HG02884 (cell line): ENCODE measurements at regions not wholly inside any gene's neighbourhood (a gene's known extent, or its start where the extent isn't known, plus 50 kb on each side); places are given as distances from the start of the nearest gene placed in this dataset.

Source experiments
- ATAC-seq: cut with Tn5 transposase; IDR thresholded peaks from one replicate; pipeline ENCODE4 v1.9.1; 2021; ENCODE audit warnings: mild to moderate bottlenecking, moderate library complexity; ENCODE audit not compliant: unreplicated experiment

GRCh38 chr7:41054960-41055661, 647.8 kb downstream of the INHBA start:
- ATAC-seq = no peak

GRCh38 chr7:41053820-41054219, 649.1 kb downstream of the INHBA start:
- no peak for ATAC-seq

- ATAC-seq = no peak
Measured at GRCh38 chr7:41052736-41053135, 650.2 kb downstream of the INHBA start.

- no peak for ATAC-seq
Measured at GRCh38 chr7:41052201-41052600, 650.7 kb downstream of the INHBA start.

- no peak for ATAC-seq
Measured at GRCh38 chr7:41051535-41051934, 651.4 kb downstream of the INHBA start.

- no peak for ATAC-seq
Measured at GRCh38 chr7:41051062-41051461, 651.8 kb downstream of the INHBA start.

- no peak for ATAC-seq
Measured at GRCh38 chr7:41048771-41049170, 654.1 kb downstream of the INHBA start.

- ATAC-seq = no peak
Measured at GRCh38 chr7:41047789-41048191, 655.1 kb downstream of the INHBA start.

- ATAC-seq = no peak
Measured at GRCh38 chr7:41047211-41047610, 655.7 kb downstream of the INHBA start.

- ATAC-seq = no peak
Measured at GRCh38 chr7:41046776-41047175, 656.1 kb downstream of the INHBA start.

- ATAC-seq = no peak
Measured at GRCh38 chr7:41046221-41046761, 656.6 kb downstream of the INHBA start.

- no peak for ATAC-seq
Measured at GRCh38 chr7:41045556-41046123, 657.2 kb downstream of the INHBA start.

GRCh38 chr7:41039981-41040380, 662.9 kb downstream of the INHBA start:
- no peak for ATAC-seq

GRCh38 chr7:41039386-41039953, 663.4 kb downstream of the INHBA start:
- ATAC-seq = no peak

GRCh38 chr7:41038211-41038610, 664.7 kb downstream of the INHBA start:
- ATAC-seq = no peak

GRCh38 chr7:41037691-41038090, 665.2 kb downstream of the INHBA start:
- ATAC-seq = no peak

- no peak for ATAC-seq
Measured at GRCh38 chr7:41035794-41036193, 667.1 kb downstream of the INHBA start.

GRCh38 chr7:41033500-41033899, 669.4 kb downstream of the INHBA start:
- ATAC-seq = no peak

- ATAC-seq = no peak
Measured at GRCh38 chr7:41030673-41031072, 672.2 kb downstream of the INHBA start.

- no peak for ATAC-seq
Measured at GRCh38 chr7:41029072-41029499, 673.8 kb downstream of the INHBA start.

- ATAC-seq = no peak
Measured at GRCh38 chr7:41028580-41028979, 674.3 kb downstream of the INHBA start.

GRCh38 chr7:41027428-41028115, 675.3 kb downstream of the INHBA start:
- no peak for ATAC-seq
